ENCODE measurements at regions not wholly inside any gene's neighbourhood (a gene's known extent, or its start where the extent isn't known, plus 50 kb on each side); places are given as distances from the start of the nearest gene placed in this dataset.

DNA sequence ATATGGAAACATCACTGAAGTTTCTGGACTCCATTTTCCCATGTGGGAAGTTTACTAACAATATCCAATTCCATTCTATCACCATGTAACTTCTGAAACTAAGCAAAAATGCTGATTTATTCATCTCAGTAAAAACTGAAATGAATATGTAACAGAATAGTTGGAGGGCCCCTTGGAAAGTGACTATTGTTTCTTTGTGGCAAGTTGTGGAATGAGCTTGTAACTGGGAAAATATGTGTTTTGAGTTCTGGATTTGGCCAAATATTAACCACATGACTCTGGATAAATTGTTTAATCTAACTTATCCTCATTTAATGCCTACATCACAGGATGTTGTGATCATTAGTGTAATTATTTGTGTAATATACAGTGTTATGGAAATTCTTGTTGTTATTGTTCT, 619.3 kb downstream of the TLE4 start:
- TF ChIP-seq CTCF (IDR thresholded peaks at IDR 0.05) (no peak), EZH2 (IDR thresholded peaks at IDR 0.05) (no peak)

Measured in neural progenitor cell (in vitro differentiated cells).